SK-N-SH treated with all-trans-retinoic acid at 6 μM for 48 hours (cell line): ENCODE measurements at regions not wholly inside any gene's neighbourhood (a gene's known extent, or its start where the extent isn't known, plus 50 kb on each side); places are given as distances from the start of the nearest gene placed in this dataset.

Experiments used
- TOX ChIP-seq: fragments of 250-450 bp; sonication (Bioruptor Pico); IDR thresholded peaks from 2 replicates; pipeline ENCODE4 v1.8.0; 2021; ENCODE audit warnings: mild to moderate bottlenecking, moderate library complexity, borderline replicate concordance
- ZNF8 ChIP-seq: fragments of 450-650 bp; formaldehyde crosslinking; IDR thresholded peaks from 2 replicates; pipeline ENCODE4 v1.5.0; 2020; ENCODE audit warnings: mild to moderate bottlenecking, moderate library complexity

DNA sequence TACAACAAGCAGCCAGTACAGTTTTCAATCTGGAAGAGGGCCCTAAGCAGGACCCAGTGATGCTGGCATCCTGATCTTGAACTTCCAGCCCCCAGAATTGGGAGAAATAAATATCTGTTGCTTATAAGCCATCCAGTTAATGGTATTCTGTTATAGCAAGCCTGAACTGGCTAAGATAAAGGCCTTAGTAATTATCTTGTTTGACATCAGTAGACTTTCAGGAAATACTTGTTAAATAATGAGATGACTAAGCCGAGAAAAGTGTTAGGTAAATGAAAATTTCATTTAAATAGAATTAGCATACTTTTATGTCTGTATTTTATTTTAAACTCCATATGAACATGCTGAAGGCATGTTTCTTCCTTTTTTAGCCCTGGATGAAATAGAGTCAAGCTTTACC, 188.2 kb downstream of the OLFM4 start:
- TF ChIP-seq TOX (CRISPR knock-in tag) = no peak
- no peak for TF ChIP-seq ZNF8 (CRISPR knock-in tag)
